PC-9 (cell line): ENCODE measurements at regions not wholly inside any gene's neighbourhood (a gene's known extent, or its start where the extent isn't known, plus 50 kb on each side); places are given as distances from the start of the nearest gene placed in this dataset.
"Not testable (repeated sequence)": the region's sequence is repeated elsewhere in the genome, so short reads cannot be mapped to it uniquely, and the experiment has no call there.

Experiments
- BruUV-seq: library from RNA; stranded (reverse); fragments of 400-500 nt; replicated peaks from 2 replicates; lab custom pipeline; 2021; lab: Mats Ljungman, UMichigan
- CTCF ChIA-PET: fragments of 300-600 bp; sonication (Branson Sonifier 250); formaldehyde crosslinking; loops from one replicate; lab custom pipeline; 2022; ENCODE audit warnings: antibody characterized with exemption; lab: Charles Lee
- POLR2A ChIA-PET: fragments of 300-600 bp; sonication (Branson Sonifier 250); formaldehyde crosslinking; loops from one replicate; lab custom pipeline; 2022; ENCODE audit warnings: antibody characterized with exemption; ENCODE audit not compliant: unreplicated experiment; lab: Charles Lee
- DNase-seq, 2 experiments: peaks; one replicate each; pipeline versions ENCODE4 v3.0.0 to v3.0.0-alpha.2; 2015 to 2022; ENCODE audit warnings: mixed read lengths in 1 of 2
- H2AFZ ChIP-seq: fragments of 200-600 bp; sonication (generic); 2 replicates; pipeline ENCODE4 v1.8.1; 2017; ENCODE audit warnings: antibody characterized with exemption
- H3F3A ChIP-seq: fragments of 200-600 bp; sonication (generic); 2 replicates; pipeline ENCODE4 v1.8.1; 2017; ENCODE audit warnings: antibody characterized with exemption, mild to moderate bottlenecking, low read depth; ENCODE audit not compliant: insufficient read depth
- H3K27ac ChIP-seq: fragments of 200-600 bp; sonication (generic); 2 replicates; pipeline ENCODE4 v1.6.1; 2016; ENCODE audit warnings: mixed run types
- H3K27me3 ChIP-seq: fragments of 200-600 bp; sonication (generic); 2 replicates; pipeline ENCODE4 v1.6.1; 2016; ENCODE audit warnings: low read depth, mixed run types; ENCODE audit not compliant: insufficient read depth
- H3K36me3 ChIP-seq: fragments of 200-600 bp; sonication (generic); 2 replicates; pipeline ENCODE4 v1.6.1; 2016; ENCODE audit warnings: low read depth, mixed run types
- H3K4me1 ChIP-seq: fragments of 200-600 bp; sonication (generic); replicated peaks from 2 replicates; pipeline ENCODE4 v1.6.1; 2016; ENCODE audit warnings: mixed run types; ENCODE audit not compliant: insufficient read depth
- H3K4me2 ChIP-seq: fragments of 200-600 bp; sonication (generic); 2 replicates; pipeline ENCODE4 v1.6.1; 2017; ENCODE audit warnings: mixed run types
- H3K4me3 ChIP-seq: fragments of 200-600 bp; sonication (generic); 2 replicates; pipeline ENCODE4 v1.6.1; 2016; ENCODE audit warnings: mixed run types
- H3K79me2 ChIP-seq: fragments of 200-600 bp; sonication (generic); 2 replicates; pipeline ENCODE4 v1.6.1; 2017; ENCODE audit warnings: low read depth, mixed run types
- H3K9me2 ChIP-seq: fragments of 200-600 bp; sonication (generic); 2 replicates; pipeline ENCODE4 v1.8.1; 2017; ENCODE audit warnings: mild to moderate bottlenecking; ENCODE audit not compliant: insufficient read depth
- H3K9me3 ChIP-seq: fragments of 200-600 bp; sonication (generic); 2 replicates; pipeline ENCODE4 v1.8.1; 2016; ENCODE audit warnings: low read depth; ENCODE audit not compliant: insufficient read depth
- H4K20me1 ChIP-seq: fragments of 200-600 bp; sonication (generic); 2 replicates; pipeline ENCODE4 v1.8.1; 2017; ENCODE audit not compliant: insufficient read depth
- CTCF ChIP-seq: fragments of 200-600 bp; sonication (generic); conservative IDR thresholded peaks from 2 replicates; pipeline ENCODE4 v1.6.1; 2017; ENCODE audit warnings: mixed run types, antibody characterized with exemption, mild to moderate bottlenecking, moderate library complexity
- EZH2 ChIP-seq: fragments of 200-600 bp; sonication (generic); IDR thresholded peaks from 2 replicates; pipeline ENCODE4 v1.8.0; 2017; ENCODE audit warnings: antibody characterized with exemption, low read depth
- intact Hi-C: fragments of 100-400 bp; cut with micrococcal nuclease; formaldehyde crosslinking; loops from one replicate; pipeline ENCODE4 v1.10.0; 2022; ENCODE audit not compliant: unreplicated experiment

GRCh38 chr3:8311321-8311720 lies 190.3 kb upstream of the LMCD1 start:
- H2AFZ ChIP-seq: no peak overlapping the region
- H3K36me3 ChIP-seq: no peaks in the 10 kb centered on the region
- CTCF ChIA-PET: no interaction called here
- H3K4me1 ChIP-seq: no peaks in the 10 kb centered on the region
- no peak for DNase-seq
- no TSS peak for BruUV-seq
- H4K20me1 ChIP-seq: no peaks in the 10 kb centered on the region
- H3K27me3 ChIP-seq: no peaks in the 10 kb centered on the region
- no peaks in the 10 kb centered on the region for H3K79me2 ChIP-seq
- POLR2A ChIA-PET: no interaction called here
- no peak overlapping the region for H3K27ac ChIP-seq
- no peaks in the 10 kb centered on the region for H3K9me2 ChIP-seq
- intact Hi-C loops: no loop called here
- TF ChIP-seq EZH2 (no peak), CTCF (no peak)
- H3K4me3 ChIP-seq: no peak overlapping the region
- H3F3A ChIP-seq: no peaks in the 10 kb centered on the region
- H3K9me3 ChIP-seq: no peaks in the 10 kb centered on the region
- no peak overlapping the region for H3K4me2 ChIP-seq

- TF ChIP-seq CTCF (no peak), EZH2 (no peak)
- no peak for DNase-seq
Observed at GRCh38 chr3:8312685-8313084, 188.9 kb upstream of the LMCD1 start.

GRCh38 chr3:8313560-8314267 lies 187.9 kb upstream of the LMCD1 start:
- no peak overlapping the region for H3K27ac ChIP-seq
- no peaks in the 10 kb centered on the region for H3K27me3 ChIP-seq
- ChIA-PET POLR2A (no interaction called here), CTCF (no interaction called here)
- H3K4me1 ChIP-seq: no peaks in the 10 kb centered on the region
- TF ChIP-seq CTCF (no peak), EZH2 (no peak)
- H2AFZ ChIP-seq: no peak overlapping the region
- no TSS peak for BruUV-seq
- H3K4me3 ChIP-seq: no peak overlapping the region
- no peaks in the 10 kb centered on the region for H3K9me3 ChIP-seq
- intact Hi-C loops: no loop called here
- H3K9me2 ChIP-seq: no peaks in the 10 kb centered on the region
- H3F3A ChIP-seq: no peaks in the 10 kb centered on the region
- no peaks in the 10 kb centered on the region for H3K36me3 ChIP-seq
- H3K4me2 ChIP-seq: no peak overlapping the region
- H3K79me2 ChIP-seq: no peaks in the 10 kb centered on the region
- H4K20me1 ChIP-seq: no peaks in the 10 kb centered on the region
- DNase-seq: no peak

More at GRCh38 chr3:8312685-8313084, 188.9 kb upstream of the LMCD1 start:
- no peak overlapping the region for H3K4me2 ChIP-seq
- no peaks in the 10 kb centered on the region for H3F3A ChIP-seq
- H3K4me1 ChIP-seq: no peaks in the 10 kb centered on the region
- H3K27ac ChIP-seq: no peak overlapping the region
- H3K79me2 ChIP-seq: no peaks in the 10 kb centered on the region
- no peaks in the 10 kb centered on the region for H3K36me3 ChIP-seq
- no peaks in the 10 kb centered on the region for H3K9me3 ChIP-seq
- POLR2A ChIA-PET: no interaction called here
- intact Hi-C loops: no loop called here
- CTCF ChIA-PET: interaction anchor here (0.6 kb wide), 1 partner anchor 11 kb away, joined by 3 read pairs; no protein-coding TSS in a partner anchor
- no TSS peak for BruUV-seq
- no peak overlapping the region for H3K4me3 ChIP-seq
- no peak overlapping the region for H2AFZ ChIP-seq
- no peaks in the 10 kb centered on the region for H4K20me1 ChIP-seq
- no peaks in the 10 kb centered on the region for H3K9me2 ChIP-seq
- H3K27me3 ChIP-seq: no peaks in the 10 kb centered on the region

GRCh38 chr3:8315526-8315925 lies 186.1 kb upstream of the LMCD1 start:
- H3K4me2 ChIP-seq, BruUV-seq, CTCF ChIA-PET, H4K20me1 ChIP-seq, H3K9me2 ChIP-seq, H3K4me3 ChIP-seq, H3K27me3 ChIP-seq, H3K27ac ChIP-seq, POLR2A ChIA-PET, H3F3A ChIP-seq, H3K9me3 ChIP-seq, intact Hi-C loops, H3K79me2 ChIP-seq, H2AFZ ChIP-seq, H3K36me3 ChIP-seq, H3K4me1 ChIP-seq, DNase-seq: not testable (repeated sequence)
